ENCODE measurements at regions not wholly inside any gene's neighbourhood (a gene's known extent, or its start where the extent isn't known, plus 50 kb on each side); places are given as distances from the start of the nearest gene placed in this dataset.

- Histone ChIP-seq H3K4me3 (no peak overlapping the region), H3K27me3 (no peaks in the 10 kb centered on the region), H3K36me3 (no peaks in the 10 kb centered on the region), H3K9me3 (no peaks in the 10 kb centered on the region), H3K27ac (no peak overlapping the region), H3K4me1 (peaks cover 6% of the 10 kb centered on the region in 2 donors)
- intact Hi-C loops (cut with DNase I; ENCODE audit: low total_unique reads) (no loop called here), in situ Hi-C loops (cut with MboI; ENCODE audit: low sequenced_read_pairs in 4 of 4) (no loop called here)
- ATAC-seq (no peak), DNase-seq (no peak)
- TF ChIP-seq, protein P1, sequence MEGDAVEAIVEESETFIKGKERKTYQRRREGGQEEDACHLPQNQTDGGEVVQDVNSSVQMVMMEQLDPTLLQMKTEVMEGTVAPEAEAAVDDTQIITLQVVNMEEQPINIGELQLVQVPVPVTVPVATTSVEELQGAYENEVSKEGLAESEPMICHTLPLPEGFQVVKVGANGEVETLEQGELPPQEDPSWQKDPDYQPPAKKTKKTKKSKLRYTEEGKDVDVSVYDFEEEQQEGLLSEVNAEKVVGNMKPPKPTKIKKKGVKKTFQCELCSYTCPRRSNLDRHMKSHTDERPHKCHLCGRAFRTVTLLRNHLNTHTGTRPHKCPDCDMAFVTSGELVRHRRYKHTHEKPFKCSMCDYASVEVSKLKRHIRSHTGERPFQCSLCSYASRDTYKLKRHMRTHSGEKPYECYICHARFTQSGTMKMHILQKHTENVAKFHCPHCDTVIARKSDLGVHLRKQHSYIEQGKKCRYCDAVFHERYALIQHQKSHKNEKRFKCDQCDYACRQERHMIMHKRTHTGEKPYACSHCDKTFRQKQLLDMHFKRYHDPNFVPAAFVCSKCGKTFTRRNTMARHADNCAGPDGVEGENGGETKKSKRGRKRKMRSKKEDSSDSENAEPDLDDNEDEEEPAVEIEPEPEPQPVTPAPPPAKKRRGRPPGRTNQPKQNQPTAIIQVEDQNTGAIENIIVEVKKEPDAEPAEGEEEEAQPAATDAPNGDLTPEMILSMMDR (IDR thresholded peaks at IDR 0.05 in 4 of 5, conservative IDR thresholded peaks at IDR 0.05 in 1 of 5): no peak
- no peak for TF ChIP-seq POLR2A (IDR thresholded peaks at IDR 0.05)
Observed at GRCh38 chr5:125302577-125302976, 556.1 kb upstream of the ZNF608 start.

DNA sequence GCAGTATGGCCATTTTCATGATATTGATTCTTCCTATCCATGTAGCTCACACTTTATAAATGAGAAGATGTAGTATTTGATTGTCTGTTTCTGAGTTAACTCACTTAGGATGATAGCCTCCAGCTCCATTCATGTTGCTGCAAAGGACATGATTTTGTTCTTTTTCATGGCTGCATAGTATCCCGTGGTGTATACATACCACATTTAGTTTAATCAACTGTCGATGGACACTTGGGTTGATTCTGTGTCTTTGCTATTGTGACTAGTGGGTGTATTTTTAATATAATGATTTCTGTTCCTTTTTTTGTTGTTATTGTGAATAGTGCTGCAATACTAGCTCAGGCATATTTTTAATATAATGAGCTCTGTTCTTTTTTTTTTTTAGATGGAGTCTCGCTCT lies 560.3 kb upstream of the ZNF608 start:
- Histone ChIP-seq H3K4me1 (no peaks in the 10 kb centered on the region), H3K4me3 (no peak overlapping the region), H3K9me3 (no peaks in the 10 kb centered on the region), H3K27ac (no peak overlapping the region), H3K27me3 (no peaks in the 10 kb centered on the region), H3K36me3 (no peaks in the 10 kb centered on the region)
- TF ChIP-seq POLR2A (IDR thresholded peaks at IDR 0.05): no peak
- TF ChIP-seq, protein P1 (IDR thresholded peaks at IDR 0.05 in 4 of 5, conservative IDR thresholded peaks at IDR 0.05 in 1 of 5): no peak
- intact Hi-C loops (cut with DNase I; ENCODE audit: low total_unique reads): loop anchor here (5.0 kb wide), 1 partner anchor 704 kb away; no protein-coding TSS in a partner anchor
- in situ Hi-C loops (cut with MboI; ENCODE audit: low sequenced_read_pairs in 4 of 4): no loop called here
- ATAC-seq: no peak
- DNase-seq: no peak

GRCh38 chr5:125310749-125311148 lies 564.3 kb upstream of the ZNF608 start:
- intact Hi-C loops (cut with DNase I; ENCODE audit: low total_unique reads) (no loop called here), in situ Hi-C loops (cut with MboI; ENCODE audit: low sequenced_read_pairs in 4 of 4) (no loop called here)
- Histone ChIP-seq H3K36me3 (no peaks in the 10 kb centered on the region), H3K9me3 (no peaks in the 10 kb centered on the region), H3K4me3 (no peak overlapping the region), H3K27me3 (no peaks in the 10 kb centered on the region), H3K27ac (no peak overlapping the region), H3K4me1 (no peaks in the 10 kb centered on the region)
- no peak for TF ChIP-seq POLR2A (IDR thresholded peaks at IDR 0.05)
- TF ChIP-seq, protein P1 (IDR thresholded peaks at IDR 0.05 in 4 of 5, conservative IDR thresholded peaks at IDR 0.05 in 1 of 5): no peak
- DNase-seq (no peak), ATAC-seq (no peak)

GRCh38 chr5:125311743-125312142 lies 565.3 kb upstream of the ZNF608 start:
- intact Hi-C loops (cut with DNase I; ENCODE audit: low total_unique reads): no loop called here
- Histone ChIP-seq H3K4me3 (no peak overlapping the region), H3K27ac (no peak overlapping the region), H3K36me3 (no peaks in the 10 kb centered on the region), H3K4me1 (no peaks in the 10 kb centered on the region), H3K27me3 (no peaks in the 10 kb centered on the region), H3K9me3 (no peaks in the 10 kb centered on the region)
- DNase-seq: no peak
- no peak for TF ChIP-seq POLR2A (IDR thresholded peaks at IDR 0.05)
- TF ChIP-seq, protein P1 (IDR thresholded peaks at IDR 0.05 in 4 of 5, conservative IDR thresholded peaks at IDR 0.05 in 1 of 5): no peak
- ATAC-seq: no peak
- in situ Hi-C loops (cut with MboI; ENCODE audit: low sequenced_read_pairs in 4 of 4): no loop called here

- ATAC-seq: no peak
- Histone ChIP-seq H3K4me3 (no peak overlapping the region), H3K27me3 (no peaks in the 10 kb centered on the region), H3K36me3 (no peaks in the 10 kb centered on the region), H3K27ac (no peak overlapping the region), H3K9me3 (no peaks in the 10 kb centered on the region), H3K4me1 (no peaks in the 10 kb centered on the region)
- no peak for DNase-seq
- TF ChIP-seq POLR2A (IDR thresholded peaks at IDR 0.05): no peak
- TF ChIP-seq, protein P1 (IDR thresholded peaks at IDR 0.05 in 4 of 5, conservative IDR thresholded peaks at IDR 0.05 in 1 of 5): no peak
- in situ Hi-C loops (cut with MboI; ENCODE audit: low sequenced_read_pairs in 4 of 4): no loop called here
- intact Hi-C loops (cut with DNase I; ENCODE audit: low total_unique reads): no loop called here
Observed at GRCh38 chr5:125313555-125313954, 567.1 kb upstream of the ZNF608 start.

Data from gastrocnemius medialis (tissue), 4 donors.